ENCODE measurements at regions not wholly inside any gene's neighbourhood (a gene's known extent, or its start where the extent isn't known, plus 50 kb on each side); places are given as distances from the start of the nearest gene placed in this dataset.
A peak's percentile ranks its signal among the peaks of the same experiment; 100 is the strongest.

GRCh38 chr6:4655196-4656025 is 120.8 kb upstream of the CDYL start:
- H3K4me1 Mint-ChIP-seq, result no peaks in the 10 kb centered on the region
- no peak overlapping the region for H3K27ac Mint-ChIP-seq
- H3K27me3 Mint-ChIP-seq, result peaks cover 5% of the 10 kb centered on the region
- no peak for DNase-seq (ENCODE audit: low spot score in 2 of 2)
- H3K9me3 Mint-ChIP-seq, result peaks cover 2% of the 10 kb centered on the region
- ATAC-seq (ENCODE audit: low read depth), result no peak
- no peaks in the 10 kb centered on the region for H3K36me3 Mint-ChIP-seq
- no peak overlapping the region for H3K4me3 Mint-ChIP-seq

GRCh38 chr6:4653141-4653540 is 123.1 kb upstream of the CDYL start:
- no peaks in the 10 kb centered on the region for H3K4me1 Mint-ChIP-seq
- H3K4me3 Mint-ChIP-seq, result no peak overlapping the region
- DNase-seq (ENCODE audit: low spot score in 2 of 2), result no peak
- peaks cover 2% of the 10 kb centered on the region for H3K9me3 Mint-ChIP-seq
- no peak for ATAC-seq (ENCODE audit: low read depth)
- H3K36me3 Mint-ChIP-seq, result no peaks in the 10 kb centered on the region
- H3K27me3 Mint-ChIP-seq, result peaks cover 2% of the 10 kb centered on the region
- H3K27ac Mint-ChIP-seq, result no peak overlapping the region

- Mint-ChIP-seq H3K9me3 (peaks cover 2% of the 10 kb centered on the region), H3K36me3 (no peaks in the 10 kb centered on the region), H3K4me1 (no peaks in the 10 kb centered on the region), H3K4me3 (no peak overlapping the region), H3K27me3 (peaks cover 2% of the 10 kb centered on the region), H3K27ac (no peak overlapping the region)
- DNase-seq (ENCODE audit: low spot score in 2 of 2) (no peak), ATAC-seq (ENCODE audit: low read depth) (no peak)
Observed at GRCh38 chr6:4651831-4652467, 124.3 kb upstream of the CDYL start.

- ATAC-seq (ENCODE audit: low read depth) (no peak), DNase-seq (ENCODE audit: low spot score in 2 of 2) (no peak)
- Mint-ChIP-seq H3K27me3 (peaks cover 5% of the 10 kb centered on the region), H3K4me3 (no peak overlapping the region), H3K27ac (no peak overlapping the region), H3K4me1 (no peaks in the 10 kb centered on the region), H3K36me3 (no peaks in the 10 kb centered on the region), H3K9me3 (peaks cover 2% of the 10 kb centered on the region)
Observed at GRCh38 chr6:4649728-4650127, 126.5 kb upstream of the CDYL start.

- Mint-ChIP-seq H3K4me1 (no peaks in the 10 kb centered on the region), H3K4me3 (peak overlapping the region; percentile 63), H3K27ac (no peak overlapping the region), H3K9me3 (peaks cover 2% of the 10 kb centered on the region), H3K36me3 (no peaks in the 10 kb centered on the region), H3K27me3 (peaks cover 11% of the 10 kb centered on the region)
- peak in 1 of 2 donors; percentile 3 for DNase-seq (ENCODE audit: low spot score in 2 of 2)
- ATAC-seq (ENCODE audit: low read depth), result no peak
Observed at GRCh38 chr6:4647414-4648365, 128.5 kb upstream of the CDYL start.

- Mint-ChIP-seq H3K27ac (no peak overlapping the region), H3K4me3 (no peak overlapping the region), H3K9me3 (no peaks in the 10 kb centered on the region), H3K27me3 (peaks cover 11% of the 10 kb centered on the region), H3K36me3 (no peaks in the 10 kb centered on the region), H3K4me1 (no peaks in the 10 kb centered on the region)
- DNase-seq (ENCODE audit: low spot score in 2 of 2), result no peak
- no peak for ATAC-seq (ENCODE audit: low read depth)
Observed at GRCh38 chr6:4645713-4646360, 130.4 kb upstream of the CDYL start.

- ATAC-seq (ENCODE audit: low read depth) (no peak), DNase-seq (ENCODE audit: low spot score in 2 of 2) (no peak)
- H3K27ac Mint-ChIP-seq, result no peak overlapping the region
- H3K36me3 Mint-ChIP-seq, result no peaks in the 10 kb centered on the region
- no peak overlapping the region for H3K4me3 Mint-ChIP-seq
- no peaks in the 10 kb centered on the region for H3K4me1 Mint-ChIP-seq
- H3K9me3 Mint-ChIP-seq, result no peaks in the 10 kb centered on the region
- peaks cover 11% of the 10 kb centered on the region for H3K27me3 Mint-ChIP-seq
Observed at GRCh38 chr6:4644996-4645395, 131.2 kb upstream of the CDYL start.

GRCh38 chr6:4641461-4641860 is 134.7 kb upstream of the CDYL start:
- Mint-ChIP-seq H3K4me3 (no peak overlapping the region), H3K4me1 (no peaks in the 10 kb centered on the region), H3K36me3 (peaks cover 4% of the 10 kb centered on the region), H3K27me3 (peaks cover 17% of the 10 kb centered on the region), H3K27ac (no peak overlapping the region), H3K9me3 (peaks cover 2% of the 10 kb centered on the region)
- DNase-seq (ENCODE audit: low spot score in 2 of 2) (no peak), ATAC-seq (ENCODE audit: low read depth) (no peak)

GRCh38 chr6:4640139-4640538 is 136.1 kb upstream of the CDYL start:
- no peak overlapping the region for H3K27ac Mint-ChIP-seq
- H3K27me3 Mint-ChIP-seq, result peaks cover 21% of the 10 kb centered on the region
- peaks cover 4% of the 10 kb centered on the region for H3K36me3 Mint-ChIP-seq
- DNase-seq (ENCODE audit: low spot score in 2 of 2) (no peak), ATAC-seq (ENCODE audit: low read depth) (no peak)
- peaks cover 2% of the 10 kb centered on the region for H3K9me3 Mint-ChIP-seq
- H3K4me1 Mint-ChIP-seq, result no peaks in the 10 kb centered on the region
- no peak overlapping the region for H3K4me3 Mint-ChIP-seq

- Mint-ChIP-seq H3K4me3 (no peak overlapping the region), H3K36me3 (peaks cover 4% of the 10 kb centered on the region), H3K4me1 (no peaks in the 10 kb centered on the region), H3K9me3 (peaks cover 2% of the 10 kb centered on the region), H3K27ac (no peak overlapping the region), H3K27me3 (peaks cover 12% of the 10 kb centered on the region)
- DNase-seq (ENCODE audit: low spot score in 2 of 2) (no peak), ATAC-seq (ENCODE audit: low read depth) (no peak)
Observed at GRCh38 chr6:4638641-4639040, 137.6 kb upstream of the CDYL start.

- Mint-ChIP-seq H3K4me1 (no peaks in the 10 kb centered on the region), H3K9me3 (peaks cover 2% of the 10 kb centered on the region), H3K27ac (no peak overlapping the region), H3K4me3 (no peak overlapping the region), H3K27me3 (peaks cover 12% of the 10 kb centered on the region), H3K36me3 (peaks cover 4% of the 10 kb centered on the region)
- ATAC-seq (ENCODE audit: low read depth), result no peak
- DNase-seq (ENCODE audit: low spot score in 2 of 2), result no peak
Observed at GRCh38 chr6:4637691-4638433, 138.3 kb upstream of the CDYL start.

- Mint-ChIP-seq H3K27ac (no peak overlapping the region), H3K4me1 (no peaks in the 10 kb centered on the region), H3K27me3 (peaks cover 12% of the 10 kb centered on the region), H3K4me3 (no peak overlapping the region), H3K36me3 (peaks cover 4% of the 10 kb centered on the region), H3K9me3 (peaks cover 2% of the 10 kb centered on the region)
- DNase-seq (ENCODE audit: low spot score in 2 of 2), result no peak
- ATAC-seq (ENCODE audit: low read depth), result no peak
Observed at GRCh38 chr6:4636881-4637224, 139.4 kb upstream of the CDYL start.

- Mint-ChIP-seq H3K36me3 (peaks cover 4% of the 10 kb centered on the region), H3K4me1 (no peaks in the 10 kb centered on the region), H3K27me3 (peaks cover 12% of the 10 kb centered on the region), H3K9me3 (peaks cover 2% of the 10 kb centered on the region), H3K4me3 (no peak overlapping the region), H3K27ac (no peak overlapping the region)
- DNase-seq (ENCODE audit: low spot score in 2 of 2) (no peak), ATAC-seq (ENCODE audit: low read depth) (no peak)
Observed at GRCh38 chr6:4636191-4636880, 139.9 kb upstream of the CDYL start.
